Endothelial cell of umbilical vein (primary cell): ENCODE measurements at regions not wholly inside any gene's neighbourhood (a gene's known extent, or its start where the extent isn't known, plus 50 kb on each side); places are given as distances from the start of the nearest gene placed in this dataset.

ENCODE experiments used
- CTCF ChIP-seq, 2 donors: IDR thresholded peaks; 1 replicate in 1 of 2; 2 replicates in 1 of 2; pipeline ENCODE4 v1.5.1; 2011; ENCODE audit warnings: low read length in 2 of 2, mild to moderate bottlenecking in 2 of 2, moderate library complexity in 2 of 2, control low read depth in 1 of 2, inconsistent platforms in 1 of 2, low read depth in 1 of 2; ENCODE audit not compliant: insufficient read depth in 1 of 2; ENCODE audit errors: extremely low read depth in 1 of 2
- EZH2 ChIP-seq: IDR thresholded peaks from 2 replicates; pipeline ENCODE4 v1.6.1; 2012; ENCODE audit warnings: borderline replicate concordance, low read depth, mild to moderate bottlenecking, moderate library complexity, low read length, inconsistent platforms; ENCODE audit not compliant: severe bottlenecking
- FOS ChIP-seq: IDR thresholded peaks from 2 replicates; pipeline ENCODE4 v1.6.1; 2011; ENCODE audit warnings: mild to moderate bottlenecking, low read length, moderate library complexity, borderline replicate concordance; ENCODE audit not compliant: insufficient read depth
- JUN ChIP-seq: IDR thresholded peaks from 2 replicates; pipeline ENCODE4 v1.6.1; 2011; ENCODE audit warnings: borderline replicate concordance, low read depth; ENCODE audit not compliant: insufficient read length, insufficient read depth
- MAX ChIP-seq: IDR thresholded peaks from 2 replicates; pipeline ENCODE4 v1.6.1; 2011; ENCODE audit not compliant: insufficient read depth, insufficient read length
- MYC ChIP-seq: IDR thresholded peaks from one replicate; pipeline ENCODE4 v1.6.1; 2011; ENCODE audit warnings: mild to moderate bottlenecking, low read depth, low read length
- POLR2A ChIP-seq: IDR thresholded peaks from 2 replicates; pipeline ENCODE4 v1.6.1; 2012; ENCODE audit warnings: low read depth, mild to moderate bottlenecking, control low read depth, low read length
- POLR2AphosphoS5 ChIP-seq: IDR thresholded peaks from 2 replicates; pipeline ENCODE4 v1.6.1; 2012; ENCODE audit warnings: low read depth, mild to moderate bottlenecking, control low read depth, low read length, moderate library complexity; ENCODE audit not compliant: insufficient read depth

GRCh38 chr20:16173044-16173443, 400.2 kb downstream of the KIF16B start:
- TF ChIP-seq CTCF (IDR thresholded peaks at IDR 0.05; ENCODE audit: extremely low read depth in 1 of 2, insufficient read depth in 1 of 2, low read depth in 1 of 2, low read length in 2 of 2) (no peak), EZH2 (no peak), JUN (no peak), POLR2A (no peak), POLR2AphosphoS5 (no peak), FOS (no peak), MAX (no peak), MYC (no peak)
